ENCODE measurements at regions not wholly inside any gene's neighbourhood (a gene's known extent, or its start where the extent isn't known, plus 50 kb on each side); places are given as distances from the start of the nearest gene placed in this dataset.
"Not testable (repeated sequence)": the region's sequence is repeated elsewhere in the genome, so short reads cannot be mapped to it uniquely, and the experiment has no call there.

GRCh38 chr6:165766457-165766856 lies 103.4 kb upstream of the PDE10A start:
- H3K4me3 ChIP-seq (ENCODE audit: low read length), result no peak overlapping the region
- no peak for DNase-seq (ENCODE audit: low read depth)
- TF ChIP-seq CTCF (conservative IDR thresholded peaks at IDR 0.05; ENCODE audit: low read length), result no peak

GRCh38 chr6:165766026-165766425 lies 103.0 kb upstream of the PDE10A start:
- no peak for TF ChIP-seq CTCF (conservative IDR thresholded peaks at IDR 0.05; ENCODE audit: low read length)
- H3K4me3 ChIP-seq (ENCODE audit: low read length), result no peak overlapping the region
- no peak for DNase-seq (ENCODE audit: low read depth)

- H3K4me3 ChIP-seq (ENCODE audit: low read length); DNase-seq (ENCODE audit: low read depth): not testable (repeated sequence)
Observed at GRCh38 chr6:165765256-165765655, 102.2 kb upstream of the PDE10A start.

- DNase-seq (ENCODE audit: low read depth), result no peak
- no peak for TF ChIP-seq CTCF (conservative IDR thresholded peaks at IDR 0.05; ENCODE audit: low read length)
- H3K4me3 ChIP-seq (ENCODE audit: low read length), result no peak overlapping the region
Observed at GRCh38 chr6:165762876-165763275, 99.8 kb upstream of the PDE10A start.

GRCh38 chr6:165762125-165762524 lies 99.1 kb upstream of the PDE10A start:
- H3K4me3 ChIP-seq (ENCODE audit: low read length), result no peak overlapping the region
- no peak for DNase-seq (ENCODE audit: low read depth)
- TF ChIP-seq CTCF (conservative IDR thresholded peaks at IDR 0.05; ENCODE audit: low read length), result no peak

GRCh38 chr6:165760803-165761185 lies 97.8 kb upstream of the PDE10A start:
- no peak for TF ChIP-seq CTCF (conservative IDR thresholded peaks at IDR 0.05; ENCODE audit: low read length)
- no peak overlapping the region for H3K4me3 ChIP-seq (ENCODE audit: low read length)
- no peak for DNase-seq (ENCODE audit: low read depth)

GRCh38 chr6:165760126-165760802 lies 97.2 kb upstream of the PDE10A start:
- no peak overlapping the region for H3K4me3 ChIP-seq (ENCODE audit: low read length)
- no peak for DNase-seq (ENCODE audit: low read depth)
- no peak for TF ChIP-seq CTCF (conservative IDR thresholded peaks at IDR 0.05; ENCODE audit: low read length)

GRCh38 chr6:165758441-165758840 lies 95.4 kb upstream of the PDE10A start:
- no peak for TF ChIP-seq CTCF (conservative IDR thresholded peaks at IDR 0.05; ENCODE audit: low read length)
- H3K4me3 ChIP-seq (ENCODE audit: low read length), result no peak overlapping the region
- DNase-seq (ENCODE audit: low read depth), result no peak

All from AG10803 (cell line).